Activated B cell treated with CpG ODN at 0.5 μM for 24 hours (primary cell): ENCODE measurements at regions not wholly inside any gene's neighbourhood (a gene's known extent, or its start where the extent isn't known, plus 50 kb on each side); places are given as distances from the start of the nearest gene placed in this dataset.

Source experiments
- ATAC-seq: fragments of 200-7000 bp; cut with Tn5 transposase; one replicate; pipeline ENCODE4 v1.10.0; 2021; ENCODE audit warnings: low read depth, mild to moderate bottlenecking, moderate library complexity
- CTCF ChIA-PET: fragments of 350-600 bp; sonication (Branson Sonifier 250); formaldehyde crosslinking; loops from one replicate; lab custom pipeline; 2021; ENCODE audit warnings: antibody characterized with exemption; lab: Charles Lee
- POLR2A ChIA-PET: fragments of 350-600 bp; sonication (Branson Sonifier 250); formaldehyde crosslinking; loops from one replicate; lab custom pipeline; 2021; ENCODE audit warnings: antibody characterized with exemption; lab: Charles Lee
- DNase-seq: peaks from one replicate; pipeline ENCODE4 v3.0.0; 2022
- H3K27ac Mint-ChIP-seq: one replicate; pipeline ENCODE4 v1.8.0; 2020; ENCODE audit warnings: mixed read lengths
- H3K27me3 Mint-ChIP-seq: one replicate; pipeline ENCODE4 v1.8.0; 2021; ENCODE audit warnings: mixed read lengths
- H3K36me3 Mint-ChIP-seq: one replicate; pipeline ENCODE4 v1.8.0; 2021; ENCODE audit warnings: low read depth, mixed read lengths
- H3K4me1 Mint-ChIP-seq: one replicate; pipeline ENCODE4 v1.8.0; 2021; ENCODE audit warnings: mixed read lengths
- H3K4me3 Mint-ChIP-seq: one replicate; pipeline ENCODE4 v1.8.0; 2020; ENCODE audit warnings: mild to moderate bottlenecking, mixed read lengths
- H3K9me3 Mint-ChIP-seq: one replicate; pipeline ENCODE4 v1.8.0; 2020; ENCODE audit warnings: mixed read lengths
- intact Hi-C: fragments of 100-400 bp; cut with micrococcal nuclease; formaldehyde crosslinking; loops from one replicate; pipeline ENCODE4 v1.15.1; 2024
- TF ChIP-seq, protein P1 (sequence below): fragments of 200-600 bp; IDR thresholded peaks from one replicate; pipeline ENCODE4 v1.8.0; 2022; ENCODE audit warnings: antibody characterized with exemption, mild to moderate bottlenecking

GRCh38 chr7:46163246-46163645 lies 242.2 kb upstream of the IGFBP3 start:
- ATAC-seq (no peak), DNase-seq (no peak)
- intact Hi-C loops: no loop called here
- Mint-ChIP-seq H3K27ac (no peak overlapping the region), H3K36me3 (no peaks in the 10 kb centered on the region), H3K9me3 (no peaks in the 10 kb centered on the region), H3K27me3 (peaks cover 2% of the 10 kb centered on the region), H3K4me1 (no peaks in the 10 kb centered on the region), H3K4me3 (no peak overlapping the region)
- TF ChIP-seq, protein P1, sequence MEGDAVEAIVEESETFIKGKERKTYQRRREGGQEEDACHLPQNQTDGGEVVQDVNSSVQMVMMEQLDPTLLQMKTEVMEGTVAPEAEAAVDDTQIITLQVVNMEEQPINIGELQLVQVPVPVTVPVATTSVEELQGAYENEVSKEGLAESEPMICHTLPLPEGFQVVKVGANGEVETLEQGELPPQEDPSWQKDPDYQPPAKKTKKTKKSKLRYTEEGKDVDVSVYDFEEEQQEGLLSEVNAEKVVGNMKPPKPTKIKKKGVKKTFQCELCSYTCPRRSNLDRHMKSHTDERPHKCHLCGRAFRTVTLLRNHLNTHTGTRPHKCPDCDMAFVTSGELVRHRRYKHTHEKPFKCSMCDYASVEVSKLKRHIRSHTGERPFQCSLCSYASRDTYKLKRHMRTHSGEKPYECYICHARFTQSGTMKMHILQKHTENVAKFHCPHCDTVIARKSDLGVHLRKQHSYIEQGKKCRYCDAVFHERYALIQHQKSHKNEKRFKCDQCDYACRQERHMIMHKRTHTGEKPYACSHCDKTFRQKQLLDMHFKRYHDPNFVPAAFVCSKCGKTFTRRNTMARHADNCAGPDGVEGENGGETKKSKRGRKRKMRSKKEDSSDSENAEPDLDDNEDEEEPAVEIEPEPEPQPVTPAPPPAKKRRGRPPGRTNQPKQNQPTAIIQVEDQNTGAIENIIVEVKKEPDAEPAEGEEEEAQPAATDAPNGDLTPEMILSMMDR: no peak
- CTCF ChIA-PET: no interaction called here
- POLR2A ChIA-PET: no interaction called here

DNA sequence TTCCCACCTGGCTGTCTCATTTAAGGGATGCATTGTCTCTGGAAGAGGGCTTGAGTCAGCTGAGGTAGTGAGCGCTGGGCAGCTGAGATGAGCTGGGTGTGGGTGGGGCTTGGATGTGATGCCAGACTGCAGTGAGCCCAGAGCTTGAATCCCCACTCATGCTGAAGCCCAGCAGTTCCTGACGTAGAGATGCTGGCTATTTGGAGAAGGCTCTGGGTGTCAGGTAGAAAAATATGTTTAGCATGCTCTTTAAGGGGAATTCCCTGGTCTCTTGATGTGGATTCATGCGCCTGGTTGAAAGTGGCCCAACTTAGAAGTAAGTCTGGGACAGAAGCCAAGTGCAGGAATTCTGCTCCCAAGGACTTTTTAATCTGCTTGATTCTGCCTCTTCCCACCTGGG lies 241.5 kb upstream of the IGFBP3 start:
- intact Hi-C loops: no loop called here
- TF ChIP-seq, protein P1: no peak
- Mint-ChIP-seq H3K4me1 (no peaks in the 10 kb centered on the region), H3K9me3 (no peaks in the 10 kb centered on the region), H3K36me3 (no peaks in the 10 kb centered on the region), H3K27ac (no peak overlapping the region), H3K4me3 (no peak overlapping the region), H3K27me3 (peaks cover 2% of the 10 kb centered on the region)
- no peak for DNase-seq
- ChIA-PET POLR2A (no interaction called here), CTCF (no interaction called here)
- ATAC-seq: no peak

GRCh38 chr7:46160861-46161260 lies 239.8 kb upstream of the IGFBP3 start:
- intact Hi-C loops: no loop called here
- ChIA-PET POLR2A (no interaction called here), CTCF (no interaction called here)
- H3K36me3 Mint-ChIP-seq: no peaks in the 10 kb centered on the region
- no peak overlapping the region for H3K4me3 Mint-ChIP-seq
- H3K27ac Mint-ChIP-seq: no peak overlapping the region
- peaks cover 2% of the 10 kb centered on the region for H3K27me3 Mint-ChIP-seq
- DNase-seq: no peak
- TF ChIP-seq, protein P1: no peak
- no peak for ATAC-seq
- no peaks in the 10 kb centered on the region for H3K9me3 Mint-ChIP-seq
- no peaks in the 10 kb centered on the region for H3K4me1 Mint-ChIP-seq

DNA sequence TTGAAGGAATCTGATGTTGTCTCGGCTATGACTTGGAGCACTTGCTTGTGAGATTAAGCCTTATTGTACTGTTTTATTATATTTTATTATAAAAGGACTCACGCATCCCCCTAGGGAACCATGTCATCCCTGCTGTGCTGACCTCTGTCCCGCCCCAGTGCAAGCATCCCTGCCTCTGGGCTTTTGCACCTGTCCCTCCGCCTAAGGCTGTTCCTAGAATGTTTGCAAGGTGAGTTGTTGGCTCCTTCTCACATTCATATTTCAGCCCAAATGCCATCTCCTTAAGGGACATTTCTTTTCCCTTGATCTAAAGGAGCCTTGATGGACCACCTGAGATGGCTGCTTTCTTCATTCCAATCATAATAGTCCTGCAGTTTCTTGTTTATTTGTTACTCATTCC lies 236.9 kb upstream of the IGFBP3 start:
- TF ChIP-seq, protein P1: no peak
- no peaks in the 10 kb centered on the region for H3K9me3 Mint-ChIP-seq
- CTCF ChIA-PET: no interaction called here
- peaks cover 2% of the 10 kb centered on the region for H3K27me3 Mint-ChIP-seq
- H3K27ac Mint-ChIP-seq: no peak overlapping the region
- intact Hi-C loops: no loop called here
- H3K36me3 Mint-ChIP-seq: no peaks in the 10 kb centered on the region
- no peak for ATAC-seq
- H3K4me3 Mint-ChIP-seq: no peak overlapping the region
- POLR2A ChIA-PET: no interaction called here
- H3K4me1 Mint-ChIP-seq: no peaks in the 10 kb centered on the region
- no peak for DNase-seq

DNA sequence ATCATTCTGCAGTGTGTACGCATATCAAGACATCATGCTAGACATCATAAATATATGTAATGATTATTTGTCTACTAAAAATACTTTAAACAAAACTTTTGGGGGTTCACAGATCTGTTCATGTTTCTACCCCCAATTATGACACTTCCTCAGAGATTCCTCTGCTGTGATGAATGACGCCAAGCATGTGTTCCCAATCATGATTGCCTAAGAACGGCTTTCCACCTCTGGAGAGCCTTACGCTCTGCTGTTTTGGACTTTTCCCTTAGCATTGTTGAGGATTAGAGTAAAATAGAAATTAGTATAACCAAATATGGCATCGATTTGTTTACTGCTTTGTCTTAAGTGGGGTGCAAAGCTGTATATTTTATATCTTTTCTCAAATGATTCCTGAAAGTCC lies 236.3 kb upstream of the IGFBP3 start:
- H3K27me3 Mint-ChIP-seq: peaks cover 2% of the 10 kb centered on the region
- ATAC-seq: no peak
- no peak for DNase-seq
- intact Hi-C loops: no loop called here
- TF ChIP-seq, protein P1: no peak
- H3K36me3 Mint-ChIP-seq: no peaks in the 10 kb centered on the region
- ChIA-PET CTCF (no interaction called here), POLR2A (no interaction called here)
- no peak overlapping the region for H3K4me3 Mint-ChIP-seq
- no peak overlapping the region for H3K27ac Mint-ChIP-seq
- no peaks in the 10 kb centered on the region for H3K9me3 Mint-ChIP-seq
- no peaks in the 10 kb centered on the region for H3K4me1 Mint-ChIP-seq
